Stimulated activated CD4-positive, alpha-beta T cell treated with anti-CD3 and anti-CD28 coated beads, Interleukin-2, amount 100 ng/mL, for 48 hours (primary cell): ENCODE measurements at regions not wholly inside any gene's neighbourhood (a gene's known extent, or its start where the extent isn't known, plus 50 kb on each side); places are given as distances from the start of the nearest gene placed in this dataset.
"Not testable (repeated sequence)": the region's sequence is repeated elsewhere in the genome, so short reads cannot be mapped to it uniquely, and the experiment has no call there.

Source experiments
- DNase-seq, 2 donors: peaks; one replicate each; pipeline ENCODE4 v3.0.0-alpha.2; 2020

GRCh38 chr10:81662837-81663236 is 212.2 kb upstream of the NRG3 start:
- DNase-seq = no peak

- DNase-seq = not testable (repeated sequence)
Observed at GRCh38 chr10:81664800-81665199, 210.2 kb upstream of the NRG3 start.

- DNase-seq = no peak
Observed at GRCh38 chr10:81674941-81675340, 200.1 kb upstream of the NRG3 start.

- DNase-seq = no peak
Observed at GRCh38 chr10:81679291-81679690, 195.7 kb upstream of the NRG3 start.

- DNase-seq = no peak
Observed at GRCh38 chr10:81680359-81680758, 194.6 kb upstream of the NRG3 start.

GRCh38 chr10:81688459-81688858 is 186.5 kb upstream of the NRG3 start:
- DNase-seq = no peak

GRCh38 chr10:81696609-81697388 is 178.2 kb upstream of the NRG3 start:
- DNase-seq = no peak

- no peak for DNase-seq
Observed at GRCh38 chr10:81704596-81704995, 170.4 kb upstream of the NRG3 start.

GRCh38 chr10:81708416-81708815 is 166.6 kb upstream of the NRG3 start:
- no peak for DNase-seq

- no peak for DNase-seq
Observed at GRCh38 chr10:81708929-81709328, 166.1 kb upstream of the NRG3 start.

- no peak for DNase-seq
Observed at GRCh38 chr10:81722399-81722798, 152.6 kb upstream of the NRG3 start.

- no peak for DNase-seq
Observed at GRCh38 chr10:81724431-81724830, 150.6 kb upstream of the NRG3 start.

- no peak for DNase-seq
Observed at GRCh38 chr10:81725851-81726250, 149.1 kb upstream of the NRG3 start.

GRCh38 chr10:81728692-81729091 is 146.3 kb upstream of the NRG3 start:
- no peak for DNase-seq

GRCh38 chr10:81730891-81731290 is 144.1 kb upstream of the NRG3 start:
- no peak for DNase-seq

- DNase-seq = no peak
Observed at GRCh38 chr10:81733542-81733941, 141.5 kb upstream of the NRG3 start.

- not testable (repeated sequence) for DNase-seq
Observed at GRCh38 chr10:81735167-81735566, 139.8 kb upstream of the NRG3 start.

- DNase-seq = no peak
Observed at GRCh38 chr10:81759111-81759510, 115.9 kb upstream of the NRG3 start.

GRCh38 chr10:81784111-81784597 is 90.8 kb upstream of the NRG3 start:
- DNase-seq = no peak

GRCh38 chr10:81792729-81793128 is 82.3 kb upstream of the NRG3 start:
- DNase-seq = no peak

- DNase-seq = no peak
Observed at GRCh38 chr10:81806842-81807241, 68.2 kb upstream of the NRG3 start.

GRCh38 chr10:81814842-81815241 is 60.2 kb upstream of the NRG3 start:
- DNase-seq = no peak

GRCh38 chr10:81817596-81818170 is 57.3 kb upstream of the NRG3 start:
- DNase-seq = no peak

GRCh38 chr10:81820418-81820817 is 54.6 kb upstream of the NRG3 start:
- no peak for DNase-seq
